ENCODE measurements at regions not wholly inside any gene's neighbourhood (a gene's known extent, or its start where the extent isn't known, plus 50 kb on each side); places are given as distances from the start of the nearest gene placed in this dataset.

DNA sequence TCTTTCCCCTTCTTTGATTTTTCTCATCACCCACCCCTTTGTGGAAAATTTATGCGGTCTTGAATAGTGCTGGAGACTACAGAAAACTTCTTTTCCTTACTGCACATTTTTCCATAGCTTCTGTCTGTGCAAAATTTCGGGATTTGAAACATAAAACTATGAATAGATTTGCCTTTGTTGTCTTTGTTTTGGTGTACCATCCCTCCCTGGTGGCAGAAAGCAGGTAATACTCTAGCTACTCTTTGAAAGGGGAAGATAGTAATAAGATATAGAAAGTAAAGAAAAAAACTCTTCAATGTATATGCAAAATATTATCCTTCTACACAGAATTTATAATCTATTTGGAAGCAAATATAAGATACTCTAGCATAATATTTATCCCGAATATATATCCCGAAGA is 79.1 kb upstream of the LMO3 start:
- ATAC-seq (no peak), DNase-seq (ENCODE audit: low read depth, low spot score) (no peak)
- H3K4me1 ChIP-seq (ENCODE audit: control insufficient read depth, insufficient read depth, low read length) = no peaks in the 10 kb centered on the region
- TF ChIP-seq SIN3A (IDR thresholded peaks at IDR 0.05; ENCODE audit: borderline replicate concordance, insufficient read depth, low read depth, low read length) = no peak
- no peaks in the 10 kb centered on the region for H3K27me3 ChIP-seq (ENCODE audit: control insufficient read depth, insufficient read depth, low read length)
- CTCF ChIA-PET = no interaction called here
- intact Hi-C loops (cut with micrococcal nuclease; ENCODE audit: unreplicated experiment) = no loop called here
- BruUV-seq (replicated peaks) = no TSS peak
- POLR2A ChIA-PET = no interaction called here
- H3K36me3 ChIP-seq (ENCODE audit: control insufficient read depth, insufficient read depth, low read length) = no peaks in the 10 kb centered on the region
- in situ Hi-C loops (cut with HindIII; ENCODE audit: low pct_unique_long_range_greater_than_20kb, low sequenced_read_pairs) = no loop called here
- no peak overlapping the region for H3K4me3 ChIP-seq (ENCODE audit: low read depth in 2 of 2, low read length in 2 of 2)
- no peaks in the 10 kb centered on the region for H3K9me3 ChIP-seq (ENCODE audit: control insufficient read depth, insufficient read depth, low read depth, low read length)
- H3K27ac ChIP-seq (ENCODE audit: low read length) = no peak overlapping the region

DNA sequence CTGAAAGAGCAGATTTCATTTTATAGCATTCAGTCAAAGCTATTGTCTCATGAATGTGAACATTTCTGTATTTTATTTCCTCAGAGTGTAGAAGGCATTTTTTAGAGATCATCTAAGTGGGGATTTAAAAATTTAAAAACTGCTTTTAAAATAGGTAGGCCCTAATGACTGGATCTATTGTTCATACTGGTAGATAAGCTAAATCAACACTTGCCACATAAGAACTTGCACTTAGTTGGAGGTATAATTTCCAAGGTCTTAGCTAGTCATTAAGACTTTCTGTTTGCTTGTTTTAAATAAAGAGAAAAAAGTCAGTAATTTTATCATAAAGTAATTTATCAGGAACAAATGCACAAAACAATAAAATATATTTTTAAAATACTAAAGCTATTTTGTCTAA is 75.2 kb upstream of the LMO3 start:
- H3K4me1 ChIP-seq (ENCODE audit: control insufficient read depth, insufficient read depth, low read length) = no peaks in the 10 kb centered on the region
- intact Hi-C loops (cut with micrococcal nuclease; ENCODE audit: unreplicated experiment) = no loop called here
- no peak for ATAC-seq
- CTCF ChIA-PET = no interaction called here
- H3K27ac ChIP-seq (ENCODE audit: low read length) = no peak overlapping the region
- H3K4me3 ChIP-seq (ENCODE audit: low read depth in 2 of 2, low read length in 2 of 2) = no peak overlapping the region
- POLR2A ChIA-PET = no interaction called here
- in situ Hi-C loops (cut with HindIII; ENCODE audit: low pct_unique_long_range_greater_than_20kb, low sequenced_read_pairs) = no loop called here
- no peaks in the 10 kb centered on the region for H3K27me3 ChIP-seq (ENCODE audit: control insufficient read depth, insufficient read depth, low read length)
- BruUV-seq (replicated peaks) = no TSS peak
- no peak for DNase-seq (ENCODE audit: low read depth, low spot score)
- no peaks in the 10 kb centered on the region for H3K9me3 ChIP-seq (ENCODE audit: control insufficient read depth, insufficient read depth, low read depth, low read length)
- H3K36me3 ChIP-seq (ENCODE audit: control insufficient read depth, insufficient read depth, low read length) = no peaks in the 10 kb centered on the region
- TF ChIP-seq, protein P1, sequence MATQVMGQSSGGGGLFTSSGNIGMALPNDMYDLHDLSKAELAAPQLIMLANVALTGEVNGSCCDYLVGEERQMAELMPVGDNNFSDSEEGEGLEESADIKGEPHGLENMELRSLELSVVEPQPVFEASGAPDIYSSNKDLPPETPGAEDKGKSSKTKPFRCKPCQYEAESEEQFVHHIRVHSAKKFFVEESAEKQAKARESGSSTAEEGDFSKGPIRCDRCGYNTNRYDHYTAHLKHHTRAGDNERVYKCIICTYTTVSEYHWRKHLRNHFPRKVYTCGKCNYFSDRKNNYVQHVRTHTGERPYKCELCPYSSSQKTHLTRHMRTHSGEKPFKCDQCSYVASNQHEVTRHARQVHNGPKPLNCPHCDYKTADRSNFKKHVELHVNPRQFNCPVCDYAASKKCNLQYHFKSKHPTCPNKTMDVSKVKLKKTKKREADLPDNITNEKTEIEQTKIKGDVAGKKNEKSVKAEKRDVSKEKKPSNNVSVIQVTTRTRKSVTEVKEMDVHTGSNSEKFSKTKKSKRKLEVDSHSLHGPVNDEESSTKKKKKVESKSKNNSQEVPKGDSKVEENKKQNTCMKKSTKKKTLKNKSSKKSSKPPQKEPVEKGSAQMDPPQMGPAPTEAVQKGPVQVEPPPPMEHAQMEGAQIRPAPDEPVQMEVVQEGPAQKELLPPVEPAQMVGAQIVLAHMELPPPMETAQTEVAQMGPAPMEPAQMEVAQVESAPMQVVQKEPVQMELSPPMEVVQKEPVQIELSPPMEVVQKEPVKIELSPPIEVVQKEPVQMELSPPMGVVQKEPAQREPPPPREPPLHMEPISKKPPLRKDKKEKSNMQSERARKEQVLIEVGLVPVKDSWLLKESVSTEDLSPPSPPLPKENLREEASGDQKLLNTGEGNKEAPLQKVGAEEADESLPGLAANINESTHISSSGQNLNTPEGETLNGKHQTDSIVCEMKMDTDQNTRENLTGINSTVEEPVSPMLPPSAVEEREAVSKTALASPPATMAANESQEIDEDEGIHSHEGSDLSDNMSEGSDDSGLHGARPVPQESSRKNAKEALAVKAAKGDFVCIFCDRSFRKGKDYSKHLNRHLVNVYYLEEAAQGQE (IDR thresholded peaks at IDR 0.05; ENCODE audit: insufficient read depth in 1 of 2, low read depth in 2 of 2, low read length in 1 of 2) = no peak
- TF ChIP-seq SIN3A (IDR thresholded peaks at IDR 0.05; ENCODE audit: borderline replicate concordance, insufficient read depth, low read depth, low read length) = no peak
- no peak for TF ChIP-seq TCF7L2 (IDR thresholded peaks at IDR 0.05; ENCODE audit: low read depth, low read length)
- TF ChIP-seq, protein P2, sequence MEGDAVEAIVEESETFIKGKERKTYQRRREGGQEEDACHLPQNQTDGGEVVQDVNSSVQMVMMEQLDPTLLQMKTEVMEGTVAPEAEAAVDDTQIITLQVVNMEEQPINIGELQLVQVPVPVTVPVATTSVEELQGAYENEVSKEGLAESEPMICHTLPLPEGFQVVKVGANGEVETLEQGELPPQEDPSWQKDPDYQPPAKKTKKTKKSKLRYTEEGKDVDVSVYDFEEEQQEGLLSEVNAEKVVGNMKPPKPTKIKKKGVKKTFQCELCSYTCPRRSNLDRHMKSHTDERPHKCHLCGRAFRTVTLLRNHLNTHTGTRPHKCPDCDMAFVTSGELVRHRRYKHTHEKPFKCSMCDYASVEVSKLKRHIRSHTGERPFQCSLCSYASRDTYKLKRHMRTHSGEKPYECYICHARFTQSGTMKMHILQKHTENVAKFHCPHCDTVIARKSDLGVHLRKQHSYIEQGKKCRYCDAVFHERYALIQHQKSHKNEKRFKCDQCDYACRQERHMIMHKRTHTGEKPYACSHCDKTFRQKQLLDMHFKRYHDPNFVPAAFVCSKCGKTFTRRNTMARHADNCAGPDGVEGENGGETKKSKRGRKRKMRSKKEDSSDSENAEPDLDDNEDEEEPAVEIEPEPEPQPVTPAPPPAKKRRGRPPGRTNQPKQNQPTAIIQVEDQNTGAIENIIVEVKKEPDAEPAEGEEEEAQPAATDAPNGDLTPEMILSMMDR (IDR thresholded peaks at IDR 0.05) = no peak
- TF ChIP-seq POLR2AphosphoS5 (IDR thresholded peaks at IDR 0.05; ENCODE audit: low read depth, low read length) = no peak

DNA sequence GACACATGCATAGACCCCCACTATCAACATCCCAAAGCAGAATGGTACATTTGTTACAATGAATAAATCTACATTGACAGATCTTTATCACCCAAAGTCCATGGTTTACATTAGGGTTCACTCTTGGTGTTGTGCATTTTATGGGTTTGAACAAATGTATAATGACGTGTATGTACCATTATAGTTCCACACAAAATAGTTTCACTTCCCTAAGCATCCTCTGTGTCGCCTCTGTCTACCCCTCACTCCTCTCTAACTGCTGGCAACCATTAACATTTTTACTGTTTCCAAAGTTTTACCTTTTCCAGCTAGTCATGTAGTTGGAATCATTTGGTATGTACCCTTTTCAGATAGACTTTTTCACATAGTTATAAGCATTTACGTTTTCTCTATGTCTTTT is 69.5 kb upstream of the LMO3 start:
- TF ChIP-seq, protein P1 (IDR thresholded peaks at IDR 0.05; ENCODE audit: insufficient read depth in 1 of 2, low read depth in 2 of 2, low read length in 1 of 2) = no peak
- Histone ChIP-seq H3K4me3 (ENCODE audit: low read depth in 2 of 2, low read length in 2 of 2) (no peak overlapping the region), H3K27me3 (ENCODE audit: control insufficient read depth, insufficient read depth, low read length) (no peaks in the 10 kb centered on the region), H3K27ac (ENCODE audit: low read length) (no peak overlapping the region), H3K9me3 (ENCODE audit: control insufficient read depth, insufficient read depth, low read depth, low read length) (no peaks in the 10 kb centered on the region), H3K4me1 (ENCODE audit: control insufficient read depth, insufficient read depth, low read length) (no peaks in the 10 kb centered on the region), H3K36me3 (ENCODE audit: control insufficient read depth, insufficient read depth, low read length) (no peaks in the 10 kb centered on the region)
- ATAC-seq = no peak
- intact Hi-C loops (cut with micrococcal nuclease; ENCODE audit: unreplicated experiment) (no loop called here), in situ Hi-C loops (cut with HindIII; ENCODE audit: low pct_unique_long_range_greater_than_20kb, low sequenced_read_pairs) (no loop called here)
- ChIA-PET POLR2A (interaction anchor here (0.6 kb wide), 1 partner anchor 28 kb away, joined by 4 read pairs; no protein-coding TSS in a partner anchor), CTCF (no interaction called here)
- DNase-seq (ENCODE audit: low read depth, low spot score) = no peak
- BruUV-seq (replicated peaks) = no TSS peak

Measured in Panc1 (cell line).